Muscle of arm (tissue), 1 donor: ENCODE measurements at regions not wholly inside any gene's neighbourhood (a gene's known extent, or its start where the extent isn't known, plus 50 kb on each side); places are given as distances from the start of the nearest gene placed in this dataset.

ENCODE experiments used
- DNase-seq: peaks from one replicate; pipeline ENCODE4 v3.0.0-alpha.2; 2013

DNA sequence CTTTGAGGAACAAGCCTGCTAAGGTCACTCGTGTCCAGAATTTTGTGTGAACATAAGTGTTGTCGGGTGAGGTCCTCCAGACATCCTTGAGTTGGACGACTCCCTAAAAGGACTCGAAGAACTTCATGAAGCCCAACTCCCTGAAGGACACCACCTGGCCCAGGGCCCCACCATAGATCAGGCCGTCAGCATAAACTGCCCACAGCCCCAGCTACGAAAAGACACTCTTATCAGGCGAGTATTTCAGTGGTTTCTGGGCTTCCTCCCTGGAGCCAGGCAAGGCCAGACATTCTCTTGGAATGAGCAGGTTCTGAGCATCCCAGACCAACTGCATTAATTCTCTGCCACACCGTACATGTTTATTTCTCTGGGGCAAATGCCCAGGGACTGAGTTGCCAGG is 170.1 kb downstream of the IGLL1 start:
- DNase-seq = no peak

DNA sequence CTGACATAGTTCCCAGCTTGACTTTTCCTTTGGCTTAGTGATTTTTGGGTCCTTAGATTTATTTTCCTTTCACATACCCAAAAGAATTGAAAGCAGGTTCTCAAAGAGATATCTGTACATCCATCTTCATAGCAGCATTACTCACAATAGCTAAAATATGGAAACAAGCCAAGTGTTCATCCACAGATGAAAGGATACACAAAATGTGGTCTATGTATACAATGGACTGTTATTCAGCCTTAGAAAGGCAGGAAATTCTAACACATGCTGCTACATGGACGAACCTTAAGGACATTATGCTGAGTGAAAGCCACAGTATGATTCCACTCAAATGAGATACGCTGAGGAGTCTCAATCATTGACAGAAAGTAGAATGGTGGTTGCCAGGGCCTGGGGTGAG is 171.8 kb downstream of the IGLL1 start:
- no peak for DNase-seq

DNA sequence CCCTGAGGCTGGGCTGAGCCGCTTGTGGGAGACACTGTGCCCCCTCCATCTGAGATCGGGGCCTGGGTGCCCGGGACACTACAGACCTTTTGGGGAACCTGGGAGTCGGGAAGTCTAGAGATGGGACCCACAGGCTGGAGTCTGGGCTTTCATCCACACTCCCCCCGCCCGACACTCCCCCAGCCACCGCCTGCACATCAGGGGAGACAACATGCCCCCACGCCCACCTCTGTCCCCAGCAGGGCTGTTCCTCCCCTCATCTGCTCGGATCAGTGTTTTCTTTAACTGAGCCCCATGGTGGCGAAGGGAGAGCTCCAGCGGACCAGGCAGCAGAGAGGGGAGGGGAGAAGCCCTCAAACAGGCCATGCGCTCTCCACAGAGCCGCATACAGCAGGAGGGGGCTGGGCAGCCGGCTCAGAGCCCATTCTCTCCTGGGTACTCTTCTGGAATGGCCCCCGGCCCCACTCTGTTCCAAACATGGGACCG is 174.7 kb downstream of the IGLL1 start:
- DNase-seq = no peak

DNA sequence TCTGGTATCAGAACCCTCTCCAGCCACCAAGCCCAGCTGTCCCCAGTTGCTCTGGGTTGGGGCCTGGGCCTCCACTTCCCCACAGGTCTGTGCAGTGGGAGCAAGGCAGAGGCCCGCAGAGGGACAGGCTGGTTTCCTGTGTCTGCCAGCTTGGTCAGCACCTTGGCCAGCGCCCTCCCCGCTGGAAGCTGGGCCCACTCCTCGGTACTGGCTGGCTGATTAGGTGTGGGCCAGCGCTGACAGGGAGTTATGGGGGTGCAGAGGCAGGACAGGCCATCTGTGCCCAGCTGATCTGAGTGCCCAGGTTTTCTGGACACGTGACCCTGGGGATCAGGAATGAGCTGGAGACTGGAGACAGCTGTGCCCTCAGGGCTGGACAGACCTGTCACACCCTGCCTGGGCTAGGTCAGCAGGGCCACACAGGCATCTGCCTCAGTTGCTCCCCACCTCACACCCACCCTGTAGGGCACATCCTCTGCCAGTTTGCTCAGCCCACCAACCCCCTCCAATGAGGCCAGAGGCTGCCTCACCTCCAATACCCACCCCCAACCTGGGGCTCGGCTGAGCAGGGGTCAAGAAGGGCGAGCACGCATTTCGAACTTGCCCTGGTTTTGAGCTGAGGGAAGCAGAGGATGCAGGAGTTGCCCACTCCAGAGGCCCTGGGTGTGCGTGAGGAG is 175.3 kb downstream of the IGLL1 start:
- peak; percentile 51 for DNase-seq

DNA sequence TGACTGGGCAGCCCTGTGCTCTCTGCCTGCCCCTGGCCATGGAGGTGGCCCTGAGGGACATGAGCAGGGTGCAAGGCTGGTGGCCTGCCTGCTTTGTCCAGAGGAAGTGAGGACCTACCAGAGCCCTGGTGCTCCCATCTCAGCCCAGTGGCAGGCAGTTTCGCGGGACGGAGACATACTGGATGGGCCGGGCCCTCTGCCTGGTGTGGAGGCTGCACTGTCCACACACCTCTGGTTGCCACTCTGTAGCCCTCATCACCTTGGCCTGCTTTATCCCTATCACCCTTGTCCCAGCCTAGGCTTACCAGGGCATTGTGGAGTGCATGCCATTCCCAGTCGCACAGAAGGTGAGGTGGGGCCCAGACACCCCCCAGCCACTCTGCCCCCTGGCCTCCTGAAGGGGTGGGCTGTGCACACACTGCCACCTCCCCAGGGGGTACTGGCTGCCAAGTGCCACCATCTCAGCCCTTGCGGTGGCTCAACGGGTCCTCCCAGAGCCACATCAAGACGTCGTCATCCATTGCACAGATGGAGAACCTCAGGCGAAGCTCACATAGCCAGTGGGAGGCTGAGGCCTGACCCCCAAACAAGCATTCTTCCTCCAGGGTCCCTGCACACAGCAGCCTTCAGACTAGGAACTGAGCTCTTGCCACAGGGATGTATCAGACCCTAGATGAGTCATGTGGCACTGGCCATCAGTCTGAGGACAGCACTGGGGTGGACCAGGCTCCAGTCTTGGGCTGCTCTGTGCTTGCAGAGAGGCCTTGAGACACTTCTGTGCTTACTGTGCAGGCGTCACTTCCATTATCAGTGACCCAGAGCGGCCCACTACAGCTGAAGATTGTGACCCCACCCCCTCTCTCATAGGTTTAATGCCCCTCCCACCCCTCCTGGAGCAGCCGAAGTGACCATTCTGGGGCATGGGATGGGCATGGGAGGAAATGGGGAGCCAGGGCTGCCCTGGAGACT is 176.1 kb downstream of the IGLL1 start:
- DNase-seq = no peak

DNA sequence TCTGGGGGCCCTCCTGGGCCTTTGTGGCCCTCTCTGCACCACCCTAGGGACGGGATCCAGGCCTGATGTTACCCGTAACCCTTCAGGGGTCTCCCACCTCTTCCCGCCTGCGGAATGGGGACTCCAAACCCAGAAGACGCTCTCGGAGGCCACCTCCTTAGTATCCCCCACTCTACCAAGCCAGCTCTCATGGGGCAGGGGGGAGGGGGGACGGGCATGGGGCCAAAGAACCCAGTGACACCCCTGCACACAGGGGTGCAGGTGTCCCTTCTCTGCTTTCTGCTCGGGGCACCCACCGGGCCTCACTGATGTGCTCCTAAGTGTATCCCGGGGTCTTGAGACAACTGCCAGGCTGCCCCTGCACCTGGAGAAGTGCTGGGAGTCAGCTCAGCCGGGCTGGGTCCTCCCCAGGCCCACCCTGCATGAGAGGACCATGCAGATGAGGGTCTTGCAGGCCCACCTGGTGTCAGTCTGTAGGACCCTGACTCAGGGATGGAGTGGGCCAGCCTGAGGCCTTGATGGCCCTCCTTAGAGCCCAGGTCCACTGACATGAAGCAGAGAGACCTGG is 176.9 kb downstream of the IGLL1 start:
- no peak for DNase-seq

DNA sequence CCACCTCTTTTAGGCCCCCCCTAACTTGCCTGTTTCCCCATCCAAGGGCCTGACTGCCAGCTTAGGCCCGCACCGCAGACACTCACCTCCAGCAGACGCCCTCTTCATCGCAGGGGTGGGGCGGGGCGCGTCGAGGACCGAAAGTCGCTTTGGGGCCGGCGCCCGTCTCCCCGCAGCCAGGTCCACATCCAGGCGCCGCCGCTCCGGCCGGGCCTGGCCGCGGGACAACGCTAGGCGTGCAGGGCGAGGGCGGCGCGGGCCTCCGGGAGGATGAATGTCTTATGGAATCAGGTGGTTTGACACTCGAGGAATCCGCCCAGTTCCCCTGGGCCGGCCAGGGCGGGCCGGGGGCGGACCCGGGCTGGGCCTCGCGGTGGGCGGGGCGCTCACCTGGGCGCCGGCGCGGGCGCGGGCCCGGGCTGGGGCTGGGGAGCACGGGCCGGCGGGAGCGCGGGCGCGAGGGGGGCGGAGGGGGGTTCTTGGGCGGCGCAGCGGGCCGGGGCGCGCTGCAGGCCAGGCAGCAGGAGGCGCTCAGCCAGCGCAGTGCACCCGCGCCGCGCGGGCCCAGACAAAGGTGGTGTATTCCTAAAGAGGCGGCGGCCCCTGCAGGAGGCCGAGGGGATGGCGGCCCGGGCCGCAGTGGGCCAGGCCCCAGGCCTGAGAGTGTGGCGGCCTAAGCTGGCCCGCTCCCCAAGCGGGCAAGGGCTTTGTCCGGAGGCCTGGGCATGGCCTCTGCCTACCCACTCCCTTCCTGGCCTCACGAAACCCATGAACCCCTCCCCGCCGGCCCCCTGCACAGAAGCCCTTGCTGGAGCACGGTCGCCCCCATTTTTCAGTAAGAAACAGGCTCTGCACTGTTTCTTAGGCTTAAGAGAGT is 177.6 kb downstream of the IGLL1 start:
- no peak for DNase-seq

DNA sequence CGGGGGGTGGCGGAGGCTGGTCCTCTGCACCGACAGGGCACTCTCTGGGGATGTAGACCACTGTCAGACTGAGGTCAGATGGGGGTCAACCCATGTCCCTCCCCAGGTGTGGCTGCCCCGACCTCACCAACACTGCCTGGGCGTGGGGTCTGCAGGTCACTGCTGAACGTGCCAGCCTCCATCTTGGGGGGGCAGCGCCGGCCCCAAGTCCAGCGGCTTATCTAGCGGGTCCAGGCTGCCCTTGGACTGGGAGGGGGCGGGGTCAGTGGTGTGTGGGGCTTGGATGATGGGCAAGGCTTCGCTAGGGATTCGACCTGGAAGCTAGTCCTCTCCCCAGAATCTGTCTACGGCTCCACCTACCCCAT is 178.2 kb downstream of the IGLL1 start:
- no peak for DNase-seq

DNA sequence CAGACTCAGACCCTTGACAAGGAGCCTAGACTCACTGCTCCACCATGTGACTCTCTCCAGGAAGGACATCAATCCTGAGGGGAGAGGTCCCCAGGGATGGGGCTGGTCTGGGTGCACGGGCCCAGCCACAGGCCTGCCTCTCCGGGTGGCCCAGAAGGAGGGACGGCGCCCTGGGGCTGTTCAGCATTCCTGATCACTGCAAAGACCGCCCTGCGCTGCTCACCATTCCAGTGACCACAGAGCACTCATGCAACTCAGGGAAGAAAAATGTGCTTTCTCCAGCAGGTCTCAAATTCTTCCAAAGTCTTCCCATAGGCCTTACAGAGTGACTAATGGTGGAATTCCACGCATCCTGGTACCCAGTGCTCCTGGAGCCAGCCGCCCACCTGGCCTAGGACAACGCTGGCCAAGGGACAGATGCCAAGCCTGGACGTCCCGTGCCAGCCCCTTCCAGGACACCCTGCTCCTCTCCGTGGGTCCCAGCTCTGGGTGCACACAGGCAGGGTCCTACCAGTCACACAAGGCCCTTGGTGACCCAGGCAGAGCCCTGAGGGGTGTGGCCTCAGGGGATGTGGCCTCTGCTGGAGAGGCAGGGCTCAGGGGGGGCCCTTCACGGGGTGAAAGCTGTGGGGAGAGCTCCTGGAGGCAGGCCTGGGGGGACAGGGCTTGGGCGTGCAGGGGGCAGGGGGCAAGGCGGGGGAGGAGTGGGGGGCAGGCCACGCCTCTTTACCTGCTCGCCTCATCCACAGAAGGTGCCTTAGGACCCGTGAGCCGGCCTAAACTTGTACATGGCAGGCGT is 178.8 kb downstream of the IGLL1 start:
- no peak for DNase-seq

DNA sequence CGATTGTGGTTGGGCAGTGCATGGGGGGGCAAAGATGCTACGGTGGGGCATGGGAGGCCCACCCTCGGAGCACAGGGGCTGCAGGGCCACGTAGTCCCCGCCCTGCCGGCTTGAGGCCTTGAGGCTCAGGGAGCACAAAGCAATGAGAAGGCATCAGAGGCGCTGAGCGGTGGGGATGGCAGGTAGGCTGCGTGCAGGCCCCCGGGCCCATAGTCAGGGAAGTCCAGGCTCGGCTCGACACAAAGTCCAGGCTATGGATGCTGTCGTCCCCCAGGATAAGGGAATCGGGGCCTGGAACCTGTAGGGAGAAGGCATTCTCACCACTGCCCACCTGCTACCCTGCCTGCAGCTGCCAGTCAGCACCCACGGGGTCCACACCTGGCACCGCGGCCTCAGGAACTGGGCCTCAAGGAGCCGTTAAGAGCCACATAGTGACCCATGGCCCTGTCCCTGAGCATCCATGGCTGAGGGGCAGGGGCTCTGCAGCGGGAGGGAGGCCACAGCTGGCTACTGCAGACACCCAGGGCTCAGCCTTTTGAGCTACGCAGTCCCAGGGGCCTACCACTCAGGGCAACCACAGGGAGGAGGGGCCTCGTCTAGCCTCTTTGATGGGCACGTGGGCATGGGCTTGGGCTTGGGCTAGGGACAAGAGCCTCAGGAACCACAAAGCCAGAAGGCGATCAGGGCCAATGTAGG is 179.7 kb downstream of the IGLL1 start:
- no peak for DNase-seq

DNA sequence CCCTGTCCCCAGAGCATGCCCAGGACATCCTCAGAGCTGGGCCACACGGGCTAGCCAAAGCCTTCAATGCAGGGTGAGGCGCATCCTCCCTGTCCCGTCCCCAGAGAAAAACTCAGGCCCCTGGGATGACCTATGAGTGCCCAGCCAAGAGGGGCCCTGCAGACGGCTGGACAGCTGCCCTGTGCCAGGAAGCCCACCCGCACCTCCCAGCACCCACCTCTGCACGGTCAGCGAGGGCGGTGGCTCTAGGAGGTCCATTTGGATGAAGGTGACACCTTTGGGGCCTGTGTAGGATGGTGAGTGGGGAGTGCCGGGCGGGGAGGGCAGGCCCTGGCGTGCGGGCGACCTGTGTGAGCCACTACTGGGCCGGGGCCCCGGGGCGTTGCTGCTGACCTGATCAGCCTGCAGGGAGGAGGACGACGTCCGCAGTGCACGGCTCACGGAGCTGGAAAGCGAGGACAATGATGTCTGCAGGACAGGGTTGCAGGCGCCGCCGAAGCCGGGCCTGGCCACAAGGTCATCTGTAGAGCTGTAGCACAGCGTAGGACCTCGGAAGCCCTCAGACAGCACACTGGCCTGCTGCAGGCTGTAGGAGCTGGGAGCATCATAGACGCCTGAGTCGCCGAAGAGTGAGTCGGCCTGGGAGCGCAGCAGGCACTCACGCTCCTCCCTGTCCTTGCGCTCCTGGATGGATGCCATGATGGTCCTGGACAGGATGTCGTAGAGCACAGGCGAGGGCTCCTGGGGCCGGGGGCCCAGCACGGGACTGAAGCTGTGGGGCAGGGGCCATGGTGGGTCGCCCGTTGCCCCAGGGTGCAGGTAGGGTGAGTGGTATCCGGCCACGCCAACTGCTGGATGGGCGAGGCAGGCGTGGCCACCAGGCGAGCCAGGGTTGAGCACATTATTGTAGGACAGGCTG is 180.5 kb downstream of the IGLL1 start:
- DNase-seq = no peak

DNA sequence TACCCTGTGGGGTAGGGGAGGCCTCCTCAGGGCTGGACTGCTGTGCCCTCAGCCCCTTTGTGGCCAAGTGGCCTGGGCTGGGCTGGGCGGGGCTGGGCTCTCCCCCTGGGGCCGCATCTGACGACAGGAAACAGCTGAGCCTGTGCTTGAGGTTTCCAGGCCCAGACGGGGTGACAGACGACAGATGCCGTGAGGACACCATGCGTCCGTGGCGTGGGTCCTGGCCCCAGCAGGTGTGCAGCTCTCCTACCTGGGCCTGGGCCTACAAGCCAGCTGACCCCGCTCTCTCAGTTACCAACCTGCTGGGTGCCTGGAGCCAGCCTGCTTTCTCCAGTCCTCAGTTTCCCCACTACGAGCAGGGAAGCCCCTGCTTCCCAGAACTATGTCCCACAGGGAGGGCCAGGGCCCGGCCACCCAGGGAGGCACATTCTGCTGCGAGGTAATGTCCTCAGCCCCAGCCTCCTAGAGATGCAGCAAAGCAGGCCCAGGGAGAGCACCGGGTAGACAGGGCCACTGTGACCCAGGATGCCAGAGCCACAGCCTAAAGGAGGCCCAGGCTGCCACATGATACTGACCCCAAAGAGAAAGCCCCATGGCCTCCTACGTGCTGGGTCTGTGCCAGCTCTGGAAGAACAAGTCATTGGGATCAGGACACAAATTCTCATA is 181.3 kb downstream of the IGLL1 start:
- DNase-seq = no peak

DNA sequence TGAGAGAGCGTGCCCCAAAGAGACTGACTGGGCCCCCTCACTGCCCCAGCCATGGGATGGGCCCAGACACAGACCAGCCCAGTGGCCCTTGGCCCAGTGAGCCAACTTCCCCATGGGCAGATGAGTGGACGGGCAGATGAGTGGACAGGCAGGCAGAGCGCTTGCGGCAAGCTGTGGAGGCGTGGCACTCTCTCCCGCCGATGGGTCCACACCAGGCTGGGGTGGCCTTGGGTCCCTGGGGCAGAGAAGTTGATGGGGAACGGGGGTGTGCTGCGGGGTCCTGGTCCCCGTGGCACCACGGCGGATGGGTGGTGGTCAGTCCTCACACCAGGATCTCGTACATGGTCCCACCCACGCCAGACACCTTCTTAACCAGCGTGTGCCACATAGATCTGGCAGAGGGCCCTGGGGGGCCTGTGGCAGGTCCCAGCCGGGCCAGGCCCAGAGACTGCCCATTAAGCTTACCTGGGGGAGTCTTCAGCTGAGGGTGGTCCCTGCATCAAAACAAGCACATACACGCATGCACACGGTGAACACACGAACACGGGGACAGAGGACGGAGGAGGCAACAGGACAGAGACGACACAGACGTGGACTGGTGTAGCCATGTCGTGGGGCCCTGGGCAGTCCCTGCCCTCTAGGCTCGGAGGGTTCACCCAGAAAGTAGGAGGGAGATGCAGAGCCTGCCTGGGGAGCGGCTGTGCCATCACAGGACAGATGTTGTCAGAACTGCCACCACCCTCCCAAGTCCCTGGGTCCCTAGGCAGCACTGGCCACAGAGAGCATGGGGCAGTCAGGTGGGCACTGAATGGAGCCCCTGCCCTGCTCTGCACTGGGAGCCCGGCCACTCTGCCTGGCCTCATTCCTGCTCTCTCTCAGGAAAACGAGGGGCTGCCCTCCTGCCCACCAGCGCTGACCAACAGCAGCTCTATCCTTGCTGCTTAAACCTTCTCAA is 182.2 kb downstream of the IGLL1 start:
- DNase-seq = no peak

DNA sequence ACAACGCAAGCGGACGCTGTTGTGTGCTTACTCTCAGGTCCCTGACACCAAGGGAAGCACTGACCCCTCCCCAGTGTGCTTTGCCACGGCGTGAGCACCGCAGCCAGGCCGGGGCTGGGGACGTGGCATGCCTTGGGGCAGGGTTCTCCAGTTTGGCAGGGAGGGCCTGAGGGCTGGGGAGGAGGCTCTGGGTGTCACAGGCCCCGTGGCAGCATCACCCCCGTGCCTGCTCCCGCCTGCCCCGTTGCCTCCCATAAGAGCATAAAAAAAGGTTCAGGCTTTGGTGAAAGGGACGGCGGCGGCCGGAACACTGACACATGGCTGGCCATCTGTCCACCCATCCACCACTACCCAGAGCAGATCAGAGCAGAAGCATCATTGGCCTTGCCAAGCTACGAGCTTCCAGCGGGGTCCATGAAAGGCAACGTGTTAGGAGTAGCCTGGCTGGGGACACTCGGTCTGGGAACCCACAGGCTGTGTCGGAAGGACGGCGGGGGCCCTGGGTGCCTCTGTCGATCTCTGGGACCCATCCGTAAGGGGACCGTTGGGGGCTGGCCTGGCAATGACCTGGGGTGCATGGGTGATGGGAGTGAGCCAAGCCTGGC is 183.0 kb downstream of the IGLL1 start:
- no peak for DNase-seq

DNA sequence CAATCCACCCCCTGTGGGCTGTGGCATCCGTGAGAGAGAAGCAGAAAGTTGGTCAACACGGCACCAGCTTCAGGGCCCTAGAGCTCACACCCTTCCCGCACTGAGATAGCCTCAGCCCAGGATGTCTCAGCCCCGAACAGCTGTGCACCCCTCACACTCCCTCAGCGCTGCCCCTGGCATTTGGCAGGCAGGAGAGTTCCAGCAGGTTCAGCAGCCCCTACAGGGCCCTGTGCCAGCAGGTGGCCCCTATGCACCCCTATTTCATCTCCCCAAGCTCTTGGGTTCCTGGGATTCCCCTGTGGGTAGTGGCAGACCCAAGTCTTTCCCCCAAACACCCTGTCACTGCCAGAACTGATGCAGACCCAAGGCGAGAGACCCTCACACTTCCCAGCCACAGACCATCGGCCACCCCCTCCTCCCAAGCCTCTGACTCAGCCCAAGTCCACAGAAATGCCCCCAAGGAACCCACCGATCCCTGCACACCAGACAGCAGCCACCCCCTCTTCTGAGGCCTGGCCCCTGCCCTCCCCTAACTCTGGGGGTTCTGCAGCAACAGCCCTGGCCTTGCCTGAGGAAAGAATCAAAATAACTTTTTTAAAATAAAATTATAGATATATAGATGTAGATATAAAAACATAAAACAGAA is 183.6 kb downstream of the IGLL1 start:
- DNase-seq = no peak
